ENCODE measurements at regions not wholly inside any gene's neighbourhood (a gene's known extent, or its start where the extent isn't known, plus 50 kb on each side); places are given as distances from the start of the nearest gene placed in this dataset.

- TF ChIP-seq CTCF (IDR thresholded peaks at IDR 0.05) (no peak), POLR2AphosphoS5 (IDR thresholded peaks at IDR 0.05; ENCODE audit: insufficient read depth in 1 of 2, low read depth in 1 of 2) (no peak)
Observed at GRCh38 chr18:76102626-76103025, 392.4 kb downstream of the ZNF516 start.
